HG02885 (cell line): ENCODE measurements at regions not wholly inside any gene's neighbourhood (a gene's known extent, or its start where the extent isn't known, plus 50 kb on each side); places are given as distances from the start of the nearest gene placed in this dataset.
"Not testable (repeated sequence)": the region's sequence is repeated elsewhere in the genome, so short reads cannot be mapped to it uniquely, and the experiment has no call there.

Experiments
- ATAC-seq: cut with Tn5 transposase; IDR thresholded peaks from one replicate; pipeline ENCODE4 v1.9.1; 2021; ENCODE audit warnings: mild to moderate bottlenecking; ENCODE audit not compliant: unreplicated experiment, poor library complexity

GRCh38 chr2:44083054-44083453, 85.6 kb upstream of the PPM1B start:
- no peak for ATAC-seq

GRCh38 chr2:44084850-44085249, 83.8 kb upstream of the PPM1B start:
- ATAC-seq: no peak

- no peak for ATAC-seq
These were observed 82.0 kb upstream of the PPM1B start for GRCh38 chr2:44086629-44087028.

GRCh38 chr2:44087036-44087713, 81.5 kb upstream of the PPM1B start:
- ATAC-seq: peak; percentile 84

- ATAC-seq: no peak
These were observed 81.0 kb upstream of the PPM1B start for GRCh38 chr2:44087714-44088092.

- ATAC-seq: not testable (repeated sequence)
These were observed 76.2 kb upstream of the PPM1B start for GRCh38 chr2:44092519-44092918.

GRCh38 chr2:44093970-44094369, 74.7 kb upstream of the PPM1B start:
- no peak for ATAC-seq

- ATAC-seq: no peak
These were observed 71.3 kb upstream of the PPM1B start for GRCh38 chr2:44097322-44097907.

GRCh38 chr2:44098050-44098449, 70.6 kb upstream of the PPM1B start:
- no peak for ATAC-seq

- ATAC-seq: no peak
These were observed 69.8 kb upstream of the PPM1B start for GRCh38 chr2:44098891-44099290.

- no peak for ATAC-seq
These were observed 68.3 kb upstream of the PPM1B start for GRCh38 chr2:44100351-44100750.

- no peak for ATAC-seq
These were observed 67.4 kb upstream of the PPM1B start for GRCh38 chr2:44101246-44101645.

GRCh38 chr2:44102790-44103562, 65.7 kb upstream of the PPM1B start:
- no peak for ATAC-seq

GRCh38 chr2:44103639-44104038, 65.0 kb upstream of the PPM1B start:
- no peak for ATAC-seq

- no peak for ATAC-seq
These were observed 63.8 kb upstream of the PPM1B start for GRCh38 chr2:44104855-44105271.

GRCh38 chr2:44106509-44106908, 62.2 kb upstream of the PPM1B start:
- ATAC-seq: not testable (repeated sequence)

GRCh38 chr2:44107086-44107740, 61.5 kb upstream of the PPM1B start:
- peak; percentile 56 for ATAC-seq

- ATAC-seq: no peak
These were observed 60.7 kb upstream of the PPM1B start for GRCh38 chr2:44107974-44108373.

- no peak for ATAC-seq
These were observed 59.5 kb upstream of the PPM1B start for GRCh38 chr2:44109166-44109565.

GRCh38 chr2:44110444-44110843, 58.2 kb upstream of the PPM1B start:
- no peak for ATAC-seq

- no peak for ATAC-seq
These were observed 56.6 kb upstream of the PPM1B start for GRCh38 chr2:44112096-44112495.
